Adrenal gland (tissue), 5 donors: ENCODE measurements at regions not wholly inside any gene's neighbourhood (a gene's known extent, or its start where the extent isn't known, plus 50 kb on each side); places are given as distances from the start of the nearest gene placed in this dataset.

Experiments used
- CTCF ChIP-seq, 6 experiments: fragments of 450-650 bp in 4 of 6; fragments of 200-600 bp in 2 of 6; sonication (generic) in 1 of 6; IDR thresholded peaks; 1 replicate in 5 of 6; 2 replicates in 1 of 6; pipeline versions ENCODE4 v1.5.1 to v1.8.0; 2016 to 2021; ENCODE audit warnings: antibody characterized with exemption in 6 of 6, mild to moderate bottlenecking in 2 of 6, moderate library complexity in 1 of 6
- POLR2A ChIP-seq, 2 donors: fragments of 450-650 bp; IDR thresholded peaks; one replicate each; pipeline ENCODE4 v1.6.1; 2017; ENCODE audit warnings: antibody characterized with exemption in 2 of 2, mild to moderate bottlenecking in 2 of 2, moderate library complexity in 1 of 2
- donor health status: DM: no; HTN: no; CAD: no.

- no peak for TF ChIP-seq POLR2A (IDR thresholded peaks at IDR 0.05)
- TF ChIP-seq CTCF (IDR thresholded peaks at IDR 0.05), result no peak
Observed at GRCh38 chr7:112873831-112874553, 83.8 kb upstream of the TMEM168 start.
